HG03066 (cell line): ENCODE measurements at regions not wholly inside any gene's neighbourhood (a gene's known extent, or its start where the extent isn't known, plus 50 kb on each side); places are given as distances from the start of the nearest gene placed in this dataset.

ENCODE experiments used
- ATAC-seq: cut with Tn5 transposase; IDR thresholded peaks from one replicate; pipeline ENCODE4 v1.9.1; 2021; ENCODE audit warnings: low read depth; ENCODE audit not compliant: unreplicated experiment

- no peak for ATAC-seq
Measured at GRCh38 chr1:190540366-190540765, 62.7 kb upstream of the BRINP3 start.

- no peak for ATAC-seq
Measured at GRCh38 chr1:190551638-190552037, 74.0 kb upstream of the BRINP3 start.

- no peak for ATAC-seq
Measured at GRCh38 chr1:190560161-190560681, 82.6 kb upstream of the BRINP3 start.

DNA sequence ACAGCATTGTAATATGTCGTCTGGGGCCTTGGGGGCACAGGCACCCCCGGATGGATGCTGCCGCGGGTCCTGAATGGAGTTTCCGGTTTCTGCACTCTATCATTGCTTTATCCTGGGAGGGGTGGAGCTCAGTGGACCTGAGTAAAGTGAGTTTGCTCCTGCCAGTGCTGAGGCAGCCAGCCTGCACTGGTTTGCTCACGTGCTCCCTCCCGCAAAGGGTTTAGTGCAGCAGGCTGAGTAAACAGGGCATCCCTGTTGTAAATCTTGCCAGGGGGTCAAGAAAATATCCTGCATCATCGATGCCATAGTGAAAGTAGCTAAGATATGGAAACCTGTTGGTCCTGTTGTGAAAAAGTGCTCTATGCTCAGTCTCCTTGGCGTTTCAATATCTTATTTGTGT lies 85.6 kb upstream of the BRINP3 start:
- ATAC-seq, result no peak

GRCh38 chr1:190564117-190564516 lies 86.5 kb upstream of the BRINP3 start:
- no peak for ATAC-seq

- ATAC-seq, result no peak
Measured at GRCh38 chr1:190578017-190578416, 100.4 kb upstream of the BRINP3 start.

DNA sequence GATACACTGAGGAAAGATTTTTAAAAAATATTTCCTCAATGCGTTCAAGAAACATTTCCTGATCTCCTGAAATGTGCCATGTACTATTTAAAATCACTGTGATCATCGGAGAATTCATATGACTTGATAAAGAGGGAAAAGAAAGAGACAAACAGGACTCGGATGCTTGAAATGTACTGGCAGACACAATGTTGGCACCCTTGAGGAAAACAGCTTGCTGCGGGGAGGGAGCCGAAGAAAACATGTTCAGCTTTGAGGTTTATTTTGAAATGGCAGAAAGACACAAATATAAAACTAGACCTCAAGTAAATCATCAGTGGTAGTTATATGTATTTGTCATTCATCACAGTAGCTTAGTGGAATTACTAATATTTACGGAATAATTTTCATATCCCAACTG lies 100.9 kb upstream of the BRINP3 start:
- no peak for ATAC-seq

DNA sequence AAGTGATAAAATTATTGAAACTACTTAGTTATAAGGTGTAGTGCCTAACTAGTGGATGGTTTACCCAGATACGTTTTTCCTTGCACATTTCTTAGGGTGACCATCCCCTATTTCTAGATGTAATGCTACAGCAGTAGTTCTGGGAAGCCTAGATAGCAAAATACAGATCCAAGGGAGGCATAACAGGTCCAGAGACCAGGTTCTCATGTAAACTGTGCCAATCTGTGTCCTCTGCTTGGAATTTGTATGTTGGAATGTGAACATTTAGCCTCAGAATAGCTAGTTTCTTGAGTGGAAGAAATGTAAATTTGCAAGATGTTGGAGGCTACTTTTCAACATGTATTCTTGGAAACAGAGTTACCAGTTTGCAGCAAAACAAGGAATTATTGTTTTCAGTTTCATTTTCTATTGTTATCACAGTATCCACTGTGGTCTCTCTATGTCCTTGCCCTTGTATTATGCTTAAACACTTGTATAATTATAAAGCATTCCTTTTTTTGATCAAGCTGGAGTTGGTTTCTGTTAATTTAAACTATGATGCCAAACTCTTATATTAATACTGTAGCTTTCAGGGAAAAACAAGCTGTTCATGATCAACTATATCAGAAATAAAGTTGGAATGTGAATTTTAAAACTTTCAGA lies 102.0 kb upstream of the BRINP3 start:
- ATAC-seq, result no peak

- no peak for ATAC-seq
Measured at GRCh38 chr1:190583862-190584261, 106.2 kb upstream of the BRINP3 start.

DNA sequence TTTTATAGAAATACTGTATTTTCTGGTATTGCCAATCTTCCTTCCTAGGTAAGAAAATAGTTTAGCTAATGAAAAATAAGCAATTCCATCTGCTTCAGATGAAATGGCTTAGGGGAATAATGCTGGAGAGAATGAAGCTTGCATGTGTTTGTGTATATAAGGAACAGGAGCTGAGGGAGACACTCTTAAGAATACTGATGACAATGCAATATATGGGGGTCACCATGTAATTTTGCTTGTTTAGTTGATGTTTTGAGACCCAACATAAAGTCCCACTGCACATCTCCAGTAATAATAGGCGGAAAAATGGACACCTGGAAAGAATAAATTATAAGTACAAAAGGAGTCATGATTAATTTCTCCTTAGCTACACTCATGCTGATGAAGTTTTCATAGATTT lies 110.8 kb upstream of the BRINP3 start:
- ATAC-seq, result no peak

GRCh38 chr1:190595438-190595837 lies 117.8 kb upstream of the BRINP3 start:
- ATAC-seq, result no peak

DNA sequence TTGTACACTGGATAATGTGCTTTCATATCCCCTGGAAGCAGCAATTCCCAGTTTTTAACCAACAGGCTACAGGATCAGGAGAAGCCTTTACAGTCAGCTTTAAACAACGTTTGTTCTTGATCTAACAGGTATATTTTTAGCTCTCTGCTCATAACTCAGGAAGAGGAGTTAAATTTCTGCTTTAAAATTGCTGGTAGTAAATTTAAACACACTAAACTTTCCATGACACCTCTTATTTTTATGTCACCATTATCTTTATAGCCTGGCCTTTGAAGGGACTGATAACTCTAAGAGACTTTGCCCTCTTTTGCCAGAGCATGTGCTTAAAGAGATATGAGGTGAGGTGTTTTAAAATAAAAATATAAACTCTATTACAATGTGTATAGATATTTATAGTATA lies 119.6 kb upstream of the BRINP3 start:
- no peak for ATAC-seq

- ATAC-seq, result no peak
Measured at GRCh38 chr1:190599670-190600069, 122.0 kb upstream of the BRINP3 start.

DNA sequence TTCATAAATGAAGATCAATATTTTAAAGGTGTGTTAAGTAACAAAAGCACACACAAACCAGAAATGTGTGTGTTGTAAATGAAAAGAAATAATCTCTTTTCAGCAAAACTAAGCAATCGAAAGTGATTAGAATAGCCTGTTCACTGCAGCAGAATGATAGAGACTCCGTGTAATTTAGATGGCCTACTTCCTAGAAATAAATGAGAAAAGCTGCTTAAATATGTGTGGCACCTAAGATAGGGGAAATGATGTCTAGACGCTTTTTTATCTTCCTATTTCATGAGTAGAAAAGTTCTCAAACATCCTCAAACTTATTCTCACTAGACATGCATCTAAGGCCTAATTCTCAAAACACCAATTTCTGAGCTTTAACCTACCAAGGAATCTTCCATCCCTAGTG lies 124.7 kb upstream of the BRINP3 start:
- no peak for ATAC-seq

DNA sequence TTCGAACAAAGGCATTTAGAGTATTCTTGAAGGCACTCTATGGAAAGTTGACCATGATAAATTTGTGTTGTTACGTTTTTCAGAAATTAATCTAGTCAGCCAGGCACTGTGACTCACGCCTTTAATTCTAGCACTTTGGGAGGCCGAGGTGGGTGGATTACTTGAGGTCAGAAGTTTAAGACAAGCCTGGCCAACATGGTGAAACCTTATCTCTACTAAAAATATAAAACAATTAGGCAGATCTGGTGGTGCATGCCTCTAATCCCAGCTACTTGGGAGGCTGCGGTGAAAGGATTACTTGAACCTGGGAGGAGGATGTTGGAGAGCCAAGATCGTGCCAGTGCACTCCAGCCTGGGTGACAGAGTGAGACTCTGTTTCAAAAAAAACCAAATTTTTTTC lies 130.6 kb upstream of the BRINP3 start:
- no peak for ATAC-seq

- ATAC-seq, result no peak
Measured at GRCh38 chr1:190615818-190616217, 138.2 kb upstream of the BRINP3 start.

- no peak for ATAC-seq
Measured at GRCh38 chr1:190616235-190616634, 138.6 kb upstream of the BRINP3 start.

DNA sequence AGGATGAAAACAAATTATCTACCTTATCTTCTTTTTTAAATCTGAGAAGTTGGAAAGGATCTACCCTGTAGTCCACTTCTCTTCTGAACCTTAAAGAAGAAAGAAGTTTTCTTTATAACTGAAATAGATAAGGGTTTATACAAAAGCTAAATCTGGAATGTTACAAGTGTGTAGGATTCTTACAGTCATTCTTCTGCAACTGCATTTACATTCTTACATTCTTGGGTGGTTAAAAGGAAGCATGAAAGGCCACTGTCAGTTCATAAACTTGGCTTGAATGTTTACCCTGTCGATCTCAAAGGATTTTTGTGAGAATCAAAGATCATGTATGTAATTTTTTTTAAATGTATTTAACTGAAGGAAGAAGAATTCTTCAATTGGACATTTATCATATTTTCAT lies 142.1 kb upstream of the BRINP3 start:
- ATAC-seq, result no peak

DNA sequence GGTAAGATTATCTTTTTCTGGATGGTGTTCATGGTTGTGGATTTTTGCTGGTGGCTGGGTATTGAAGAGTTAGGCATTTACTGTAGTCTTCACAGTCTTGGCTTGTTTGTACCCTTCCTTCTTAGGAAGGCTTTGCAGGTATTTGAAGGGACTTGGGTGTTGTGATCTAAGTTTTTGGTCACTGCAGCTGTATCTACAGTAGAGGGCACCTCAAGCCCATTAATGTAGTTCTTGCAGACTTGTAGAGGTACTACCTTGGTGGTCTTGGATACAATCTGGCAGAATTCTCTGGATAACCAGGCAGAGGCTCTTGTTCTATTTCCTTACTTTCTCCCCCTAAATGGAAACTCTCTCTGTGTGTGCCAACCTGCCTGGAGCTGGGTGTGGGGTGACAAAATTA lies 155.8 kb upstream of the BRINP3 start:
- ATAC-seq, result no peak

DNA sequence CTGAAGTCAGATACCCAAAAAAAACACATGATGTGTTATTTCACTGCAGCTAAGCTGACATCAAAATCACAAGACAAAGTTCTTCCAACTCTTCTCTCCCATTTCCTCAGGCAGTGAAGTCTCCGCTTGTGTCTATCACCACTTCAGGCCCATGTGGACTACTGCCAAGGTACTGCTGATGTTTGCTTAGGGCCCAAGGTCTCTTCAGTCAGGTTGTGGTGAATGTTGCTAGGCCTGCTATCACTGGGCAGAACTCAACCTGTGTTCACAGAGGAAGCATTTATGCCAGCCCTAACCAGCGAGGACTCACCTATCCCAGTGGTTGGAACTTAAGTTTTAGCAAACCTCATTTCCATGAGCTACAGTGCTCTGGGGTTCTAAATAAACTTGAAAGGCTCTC lies 156.5 kb upstream of the BRINP3 start:
- ATAC-seq, result no peak

GRCh38 chr1:190649553-190649952 lies 171.9 kb upstream of the BRINP3 start:
- ATAC-seq, result no peak

DNA sequence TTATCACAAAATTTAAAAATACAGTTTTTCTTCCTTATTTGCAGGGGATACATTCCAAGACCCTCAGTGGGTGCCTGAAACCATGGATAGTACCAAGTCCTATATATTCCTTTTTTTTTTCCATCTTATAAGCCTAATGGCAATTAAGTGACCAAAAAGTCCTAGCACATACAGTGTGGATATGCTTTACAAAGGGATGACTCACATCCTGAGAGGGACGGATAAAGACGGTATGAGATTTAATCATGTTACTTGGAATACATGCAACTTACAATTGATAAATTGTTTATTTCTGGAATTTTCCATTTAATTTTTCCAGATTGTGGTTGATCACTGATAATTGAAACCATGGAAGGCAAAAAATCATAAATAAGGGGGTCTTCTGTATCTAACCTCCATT lies 181.2 kb upstream of the BRINP3 start:
- no peak for ATAC-seq

- no peak for ATAC-seq
Measured at GRCh38 chr1:190663962-190664361, 186.3 kb upstream of the BRINP3 start.
